ENCODE measurements at regions not wholly inside any gene's neighbourhood (a gene's known extent, or its start where the extent isn't known, plus 50 kb on each side); places are given as distances from the start of the nearest gene placed in this dataset.

DNA sequence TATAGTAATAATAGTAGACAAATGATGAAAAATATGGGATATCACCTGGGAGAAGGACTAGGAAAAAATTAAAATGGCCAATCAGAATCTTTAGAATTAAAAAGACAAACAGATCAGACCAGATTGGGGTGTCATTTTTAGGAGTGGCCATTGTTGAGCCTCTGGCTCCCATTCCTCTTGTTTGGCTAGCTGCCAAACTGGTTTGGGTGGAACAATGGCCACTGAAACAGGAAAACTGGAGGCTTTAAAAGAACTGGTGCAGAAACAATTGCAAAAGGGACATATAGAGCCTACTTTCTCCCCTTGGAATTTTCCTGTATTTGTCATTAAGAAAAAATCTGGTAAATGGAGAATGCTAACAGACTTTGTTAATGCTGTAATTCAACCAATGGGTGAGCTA lies 294.8 kb upstream of the DKK2 start:
- no peak overlapping the region for H3K27ac ChIP-seq (ENCODE audit: control insufficient read depth, insufficient read depth)
- DNase-seq (ENCODE audit: low read depth, low spot score) (no peak), ATAC-seq (no peak), FAIRE-seq (no peak)
- in situ Hi-C loops (cut with MboI) (no loop called here), intact Hi-C loops (cut with micrococcal nuclease; ENCODE audit: unreplicated experiment) (no loop called here)
- no peaks in the 10 kb centered on the region for H3K4me1 ChIP-seq (ENCODE audit: control insufficient read depth, insufficient read depth, low read length)
- no peaks in the 10 kb centered on the region for H3K79me2 ChIP-seq (ENCODE audit: control insufficient read depth, insufficient read depth, low read length)
- H3K4me2 ChIP-seq (ENCODE audit: control insufficient read depth, insufficient read depth), result no peak overlapping the region
- no peak overlapping the region for H3K4me3 ChIP-seq
- H4K20me1 ChIP-seq (ENCODE audit: control insufficient read depth, insufficient read depth), result no peaks in the 10 kb centered on the region
- H3K27me3 ChIP-seq (replicated peaks in 1 of 2; ENCODE audit: control insufficient read depth in 2 of 2, insufficient read depth in 2 of 2, low read length in 1 of 2), result no peaks in the 10 kb centered on the region
- BruUV-seq (replicated peaks), result no TSS peak
- H3K9me3 ChIP-seq (replicated peaks; ENCODE audit: control insufficient read depth, insufficient read depth, low read length), result no peaks in the 10 kb centered on the region
- no peaks in the 10 kb centered on the region for H3K36me3 ChIP-seq (ENCODE audit: control insufficient read depth in 2 of 2, insufficient read depth in 2 of 2, low read length in 1 of 2)
- ChIA-PET RAD21 (ENCODE audit: unreplicated experiment) (no interaction called here), POLR2A (no interaction called here), SMC1A (ENCODE audit: uncharacterized antibody, unreplicated experiment) (no interaction called here), CTCF (no interaction called here)
- H3K9ac ChIP-seq (ENCODE audit: control insufficient read depth, insufficient read depth, low read length), result no peak overlapping the region
- TF ChIP-seq ZNF274 (IDR thresholded peaks at IDR 0.05; ENCODE audit: insufficient read depth, insufficient read length) (no peak), RBBP5 (conservative IDR thresholded peaks at IDR 0.05) (no peak), RELB (IDR thresholded peaks at IDR 0.05; ENCODE audit: low read depth) (no peak), CREB1 (IDR thresholded peaks at IDR 0.05; ENCODE audit: low read depth) (no peak), EP300 (IDR thresholded peaks at IDR 0.05; ENCODE audit: borderline replicate concordance in 1 of 2, control insufficient read depth in 1 of 2, low read depth in 2 of 2, low read length in 2 of 2) (no peak)
- TF ChIP-seq, protein P1, sequence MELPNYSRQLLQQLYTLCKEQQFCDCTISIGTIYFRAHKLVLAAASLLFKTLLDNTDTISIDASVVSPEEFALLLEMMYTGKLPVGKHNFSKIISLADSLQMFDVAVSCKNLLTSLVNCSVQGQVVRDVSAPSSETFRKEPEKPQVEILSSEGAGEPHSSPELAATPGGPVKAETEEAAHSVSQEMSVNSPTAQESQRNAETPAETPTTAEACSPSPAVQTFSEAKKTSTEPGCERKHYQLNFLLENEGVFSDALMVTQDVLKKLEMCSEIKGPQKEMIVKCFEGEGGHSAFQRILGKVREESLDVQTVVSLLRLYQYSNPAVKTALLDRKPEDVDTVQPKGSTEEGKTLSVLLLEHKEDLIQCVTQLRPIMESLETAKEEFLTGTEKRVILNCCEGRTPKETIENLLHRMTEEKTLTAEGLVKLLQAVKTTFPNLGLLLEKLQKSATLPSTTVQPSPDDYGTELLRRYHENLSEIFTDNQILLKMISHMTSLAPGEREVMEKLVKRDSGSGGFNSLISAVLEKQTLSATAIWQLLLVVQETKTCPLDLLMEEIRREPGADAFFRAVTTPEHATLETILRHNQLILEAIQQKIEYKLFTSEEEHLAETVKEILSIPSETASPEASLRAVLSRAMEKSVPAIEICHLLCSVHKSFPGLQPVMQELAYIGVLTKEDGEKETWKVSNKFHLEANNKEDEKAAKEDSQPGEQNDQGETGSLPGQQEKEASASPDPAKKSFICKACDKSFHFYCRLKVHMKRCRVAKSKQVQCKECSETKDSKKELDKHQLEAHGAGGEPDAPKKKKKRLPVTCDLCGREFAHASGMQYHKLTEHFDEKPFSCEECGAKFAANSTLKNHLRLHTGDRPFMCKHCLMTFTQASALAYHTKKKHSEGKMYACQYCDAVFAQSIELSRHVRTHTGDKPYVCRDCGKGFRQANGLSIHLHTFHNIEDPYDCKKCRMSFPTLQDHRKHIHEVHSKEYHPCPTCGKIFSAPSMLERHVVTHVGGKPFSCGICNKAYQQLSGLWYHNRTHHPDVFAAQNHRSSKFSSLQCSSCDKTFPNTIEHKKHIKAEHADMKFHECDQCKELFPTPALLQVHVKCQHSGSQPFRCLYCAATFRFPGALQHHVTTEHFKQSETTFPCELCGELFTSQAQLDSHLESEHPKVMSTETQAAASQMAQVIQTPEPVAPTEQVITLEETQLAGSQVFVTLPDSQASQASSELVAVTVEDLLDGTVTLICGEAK (IDR thresholded peaks at IDR 0.05; ENCODE audit: borderline replicate concordance), result no peak
- TF ChIP-seq, protein P2, sequence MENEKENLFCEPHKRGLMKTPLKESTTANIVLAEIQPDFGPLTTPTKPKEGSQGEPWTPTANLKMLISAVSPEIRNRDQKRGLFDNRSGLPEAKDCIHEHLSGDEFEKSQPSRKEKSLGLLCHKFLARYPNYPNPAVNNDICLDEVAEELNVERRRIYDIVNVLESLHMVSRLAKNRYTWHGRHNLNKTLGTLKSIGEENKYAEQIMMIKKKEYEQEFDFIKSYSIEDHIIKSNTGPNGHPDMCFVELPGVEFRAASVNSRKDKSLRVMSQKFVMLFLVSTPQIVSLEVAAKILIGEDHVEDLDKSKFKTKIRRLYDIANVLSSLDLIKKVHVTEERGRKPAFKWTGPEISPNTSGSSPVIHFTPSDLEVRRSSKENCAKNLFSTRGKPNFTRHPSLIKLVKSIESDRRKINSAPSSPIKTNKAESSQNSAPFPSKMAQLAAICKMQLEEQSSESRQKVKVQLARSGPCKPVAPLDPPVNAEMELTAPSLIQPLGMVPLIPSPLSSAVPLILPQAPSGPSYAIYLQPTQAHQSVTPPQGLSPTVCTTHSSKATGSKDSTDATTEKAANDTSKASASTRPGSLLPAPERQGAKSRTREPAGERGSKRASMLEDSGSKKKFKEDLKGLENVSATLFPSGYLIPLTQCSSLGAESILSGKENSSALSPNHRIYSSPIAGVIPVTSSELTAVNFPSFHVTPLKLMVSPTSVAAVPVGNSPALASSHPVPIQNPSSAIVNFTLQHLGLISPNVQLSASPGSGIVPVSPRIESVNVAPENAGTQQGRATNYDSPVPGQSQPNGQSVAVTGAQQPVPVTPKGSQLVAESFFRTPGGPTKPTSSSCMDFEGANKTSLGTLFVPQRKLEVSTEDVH (IDR thresholded peaks at IDR 0.05; ENCODE audit: low read depth, partially characterized antibody), result no peak
- H2AFZ ChIP-seq (ENCODE audit: control insufficient read depth, low read depth, low read length), result no peak overlapping the region
